K562 (cell line): ENCODE measurements at regions not wholly inside any gene's neighbourhood (a gene's known extent, or its start where the extent isn't known, plus 50 kb on each side); places are given as distances from the start of the nearest gene placed in this dataset.
A peak's percentile ranks its signal among the peaks of the same experiment; 100 is the strongest.

Experiments
- ATAC-seq: fragments of 200-7000 bp; cut with Tn5 transposase; 3 replicates; pipeline ENCODE4 v1.9.1; 2020; ENCODE audit warnings: moderate library complexity
- BruUV-seq: library from RNA; stranded (reverse); fragments of 400-500 nt; replicated peaks from 2 replicates; lab custom pipeline; 2021; lab: Mats Ljungman, UMichigan
- CTCF ChIA-PET: fragments of 300-600 bp; formaldehyde crosslinking; extraction: SDS; loops from one replicate; lab custom pipeline; 2021; ENCODE audit warnings: low intra/inter-chr PET ratio; lab: Yijun Ruan, JAX
- POLR2A ChIA-PET: fragments of 300-600, 350-650 bp; sonication (Branson Sonifier 250); formaldehyde crosslinking; extraction: SDS; loops from one replicate; lab custom pipeline; 2021; ENCODE audit warnings: antibody characterized with exemption, inconsistent platforms; lab: Yijun Ruan, JAX
- DNase-seq, 4 experiments: peaks; one replicate each; pipeline versions ENCODE4 v3.0.0 to v3.0.0-alpha.2; 2011 to 2018; ENCODE audit warnings: low spot score in 3 of 4, mixed read lengths in 3 of 4; ENCODE audit errors: extremely low read depth in 1 of 4
- FAIRE-seq: peaks from 2 replicates; lab custom pipeline; 2011; peaks lifted over from hg19 to GRCh38; lab: Jason Lieb, UNC
- H2AFZ ChIP-seq: 2 replicates; pipeline ENCODE4 v1.6.0; 2011; ENCODE audit warnings: low read depth, low read length, control low read depth, inconsistent platforms
- H3K27ac ChIP-seq: fragments of 200-600 bp; 3 replicates; pipeline ENCODE4 v1.8.0; 2011; ENCODE audit warnings: low read depth, mild to moderate bottlenecking, control low read depth, inconsistent platforms, low read length, moderate library complexity, mixed read lengths; ENCODE audit errors: extremely low read depth
- H3K27me3 ChIP-seq, 2 experiments: fragments of 300-600 bp in 1 of 2; 2 replicates in 1 of 2; 3 replicates in 1 of 2; pipeline versions ENCODE4 v1.6.0 to v1.8.0; 2011; ENCODE audit warnings: inconsistent platforms in 2 of 2, low read length in 2 of 2, mild to moderate bottlenecking in 1 of 2, mixed read lengths in 1 of 2, moderate library complexity in 1 of 2; ENCODE audit not compliant: control insufficient read depth in 2 of 2, insufficient read depth in 2 of 2
- H3K36me3 ChIP-seq: fragments of 300-600 bp; 3 replicates; pipeline ENCODE4 v1.8.0; 2011; ENCODE audit warnings: mild to moderate bottlenecking, low read length, inconsistent platforms; ENCODE audit not compliant: control insufficient read depth, insufficient read depth
- H3K4me1 ChIP-seq, 2 experiments: fragments of 200-600 bp in 1 of 2; replicated peaks in 1 of 2; 2 replicates in 1 of 2; 3 replicates in 1 of 2; pipeline versions ENCODE4 v1.5.1 to v1.8.0; 2011; ENCODE audit warnings: inconsistent platforms in 2 of 2, low read length in 2 of 2, mild to moderate bottlenecking in 1 of 2, mixed read lengths in 1 of 2, moderate library complexity in 1 of 2; ENCODE audit not compliant: control insufficient read depth in 2 of 2, insufficient read depth in 2 of 2
- H3K4me2 ChIP-seq: 2 replicates; pipeline ENCODE4 v1.6.1; 2011; ENCODE audit warnings: low read length, control low read depth, inconsistent platforms, mixed read lengths; ENCODE audit not compliant: insufficient read depth
- H3K4me3 ChIP-seq: fragments of 200-600 bp; sonication (generic), shearing (Covaris generic); 2 replicates; pipeline ENCODE4 v1.5.1; 2016; ENCODE audit warnings: control low read depth, inconsistent platforms
- H3K79me2 ChIP-seq: fragments of 200-600 bp; 3 replicates; pipeline ENCODE4 v1.8.0; 2011; ENCODE audit warnings: low read length, inconsistent platforms; ENCODE audit not compliant: control insufficient read depth, insufficient read depth
- H3K9ac ChIP-seq, 2 experiments: 2 replicates each; pipeline versions ENCODE4 v1.6.0 to v1.6.1; 2011; ENCODE audit warnings: low read depth in 2 of 2, low read length in 2 of 2, control low read depth in 1 of 2, inconsistent platforms in 1 of 2, mild to moderate bottlenecking in 1 of 2, mixed read lengths in 1 of 2; ENCODE audit not compliant: insufficient read depth in 1 of 2
- H3K9me1 ChIP-seq: one replicate; pipeline ENCODE4 v1.6.0; 2011; ENCODE audit warnings: inconsistent platforms, mild to moderate bottlenecking, low read length, moderate library complexity; ENCODE audit not compliant: control insufficient read depth, insufficient read depth
- H3K9me3 ChIP-seq: replicated peaks from 2 replicates; pipeline ENCODE4 v1.5.1; 2011; ENCODE audit warnings: low read depth, low read length, inconsistent platforms; ENCODE audit not compliant: control insufficient read depth, insufficient read depth
- H4K20me1 ChIP-seq: replicated peaks from 2 replicates; pipeline ENCODE4 v1.6.1; 2011; ENCODE audit warnings: low read length, inconsistent platforms, mixed read lengths; ENCODE audit not compliant: control insufficient read depth, insufficient read depth
- CBX5 ChIP-seq: IDR thresholded peaks from 2 replicates; pipeline ENCODE4 v1.6.1; 2014; ENCODE audit warnings: low read depth, borderline replicate concordance
- GTF2E2 ChIP-seq: fragments of 200-800 bp; sonication (Bioruptor generic); IDR thresholded peaks from 2 replicates; pipeline ENCODE4 v1.6.1; 2016; ENCODE audit warnings: missing genetic modification characterization, missing compliant biosample characterization
- MEF2A ChIP-seq: IDR thresholded peaks from 2 replicates; pipeline ENCODE4 v1.6.1; 2011; ENCODE audit warnings: low read depth, mild to moderate bottlenecking, low read length, moderate library complexity; ENCODE audit not compliant: control insufficient read depth
- NCOA4 ChIP-seq: fragments of 450-650 bp; IDR thresholded peaks from 2 replicates; pipeline ENCODE4 v1.6.1; 2018; ENCODE audit warnings: mild to moderate bottlenecking; ENCODE audit not compliant: partially characterized antibody
- ZNF121 ChIP-seq: sonication (generic); formaldehyde crosslinking; conservative IDR thresholded peaks from 2 replicates; pipeline ENCODE4 v1.8.0; 2022; ENCODE audit warnings: missing genetic modification reagents
- ZNF146 ChIP-seq: IDR thresholded peaks from one replicate; pipeline ENCODE4 v1.6.1; 2018; ENCODE audit warnings: missing compliant biosample characterization; ENCODE audit not compliant: unreplicated experiment
- ZNF512 ChIP-seq: IDR thresholded peaks from 2 replicates; pipeline ENCODE4 v1.6.1; 2016; ENCODE audit warnings: missing genetic modification characterization, missing compliant biosample characterization
- ZNF668 ChIP-seq: fragments of 250-450 bp; sonication (Bioruptor Pico); IDR thresholded peaks from 2 replicates; pipeline ENCODE4 v1.8.0; 2022; ENCODE audit warnings: mild to moderate bottlenecking, inconsistent platforms
- WGBS: fragments of 100-300 bp; shearing (Covaris generic); methylation state at CpG from one replicate; pipeline ENCODE4 v1.1.6; 2016; ENCODE audit warnings: low coverage, mixed read lengths; ENCODE audit not compliant: insufficient coverage; ENCODE audit errors: missing lambda C conversion rate; 5-methylcytosine and 5-hydroxymethylcytosine counted together
- in situ Hi-C: fragments of 300-500 bp; cut with MboI; formaldehyde crosslinking; loops from 4 replicates; pipeline ENCODE4 v1.15.0; 2018; ENCODE audit warnings: inconsistent platforms, mixed read lengths
- intact Hi-C: fragments of 100-400 bp; cut with micrococcal nuclease; formaldehyde crosslinking; loops from 2 replicates; pipeline ENCODE4 v1.14.2; 2022
- TF ChIP-seq, protein P1 (sequence below): fragments of 250-450 bp; sonication (Bioruptor Pico); IDR thresholded peaks from 2 replicates; pipeline ENCODE4 v1.8.0; 2021; ENCODE audit warnings: borderline replicate concordance, mild to moderate bottlenecking, moderate library complexity; ENCODE audit not compliant: poor library complexity, severe bottlenecking

DNA sequence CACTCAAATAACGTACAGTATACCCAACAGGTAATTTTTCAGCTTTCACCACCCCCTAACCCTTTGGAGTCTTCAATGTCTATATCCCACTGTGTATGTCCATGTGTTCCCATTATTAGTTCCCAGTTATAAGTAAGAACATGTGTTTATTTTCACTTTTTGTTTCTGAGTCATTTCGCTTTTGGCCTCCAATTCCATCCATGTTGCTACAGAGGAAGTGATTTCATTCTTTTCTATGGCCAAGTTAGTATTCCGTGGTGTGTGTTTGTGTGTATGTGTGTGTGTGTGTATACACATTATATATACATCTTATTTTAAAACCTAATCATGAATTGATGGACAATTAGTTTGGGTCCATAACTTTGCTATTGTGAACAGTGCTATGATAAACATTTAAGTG is 464.4 kb downstream of the CMPK2 start (continued):
- no peak for TF ChIP-seq GTF2E2
- TF ChIP-seq, protein P1, sequence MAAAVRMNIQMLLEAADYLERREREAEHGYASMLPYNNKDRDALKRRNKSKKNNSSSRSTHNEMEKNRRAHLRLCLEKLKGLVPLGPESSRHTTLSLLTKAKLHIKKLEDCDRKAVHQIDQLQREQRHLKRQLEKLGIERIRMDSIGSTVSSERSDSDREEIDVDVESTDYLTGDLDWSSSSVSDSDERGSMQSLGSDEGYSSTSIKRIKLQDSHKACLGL (CRISPR knock-in tag), result no peak
- TF ChIP-seq CBX5, result no peak
- TF ChIP-seq ZNF121 (CRISPR knock-in tag), result no peak
- TF ChIP-seq ZNF146, result no peak

DNA sequence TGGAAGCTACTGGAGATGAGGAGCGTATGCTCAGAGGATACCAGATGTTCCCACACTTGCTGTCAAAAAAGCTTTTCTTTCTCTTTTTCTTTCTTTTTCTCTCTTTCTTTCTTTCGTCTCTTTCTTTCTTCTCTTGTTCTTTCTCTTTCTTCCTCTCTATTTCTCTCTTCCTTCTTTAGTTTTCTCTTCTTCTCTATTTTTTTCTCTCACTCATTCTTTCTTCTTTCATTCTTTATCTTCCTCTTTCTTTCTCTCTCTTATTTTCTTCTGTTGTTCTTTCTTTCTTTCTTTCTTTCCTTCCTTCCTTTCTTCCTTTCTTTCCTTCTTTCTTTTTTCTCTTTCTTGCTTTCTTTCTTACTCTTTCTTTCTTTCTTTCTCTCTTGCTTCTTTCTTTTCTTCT is 457.6 kb downstream of the CMPK2 start:
- 0% methylated on average over 2 of the region's 2 CpGs for WGBS
- BruUV-seq, result no TSS peak
- no peak for FAIRE-seq
- CTCF ChIA-PET, result no interaction called here
- H3K9me3 ChIP-seq, result no peaks in the 10 kb centered on the region; the same call in none of the 2 replicates
- TF ChIP-seq MEF2A, result no peak
- no peak for TF ChIP-seq ZNF668 (CRISPR knock-in tag)
- no peak for TF ChIP-seq NCOA4
- peak; percentile 34; the same call in 1 of the 2 replicates for TF ChIP-seq ZNF512 (tag)
- POLR2A ChIA-PET, result no interaction called here
- no peak for ATAC-seq
- DNase-seq, result no peak
- no peak overlapping the region for H2AFZ ChIP-seq
- no peak overlapping the region for H3K4me3 ChIP-seq
- no peak overlapping the region for H3K4me2 ChIP-seq
- H3K9ac ChIP-seq, result no peak overlapping the region
- intact Hi-C loops, result no loop called here
- H3K27me3 ChIP-seq, result no peaks in the 10 kb centered on the region
- no peaks in the 10 kb centered on the region for H4K20me1 ChIP-seq
- H3K9me1 ChIP-seq, result no peaks in the 10 kb centered on the region
- no peaks in the 10 kb centered on the region for H3K4me1 ChIP-seq
- H3K27ac ChIP-seq, result no peak overlapping the region
- H3K79me2 ChIP-seq, result no peaks in the 10 kb centered on the region
- in situ Hi-C loops, result no loop called here
- H3K36me3 ChIP-seq, result no peaks in the 10 kb centered on the region
